Lower leg skin (tissue), 3 donors: ENCODE measurements at regions not wholly inside any gene's neighbourhood (a gene's known extent, or its start where the extent isn't known, plus 50 kb on each side); places are given as distances from the start of the nearest gene placed in this dataset.
"Not testable (repeated sequence)": the region's sequence is repeated elsewhere in the genome, so short reads cannot be mapped to it uniquely, and the experiment has no call there.

Experiments
- CTCF ChIP-seq, 3 donors: fragments of 450-650 bp; IDR thresholded peaks; one replicate each; pipeline ENCODE4 v1.5.1; 2016; ENCODE audit warnings: antibody characterized with exemption in 3 of 3, mild to moderate bottlenecking in 3 of 3, moderate library complexity in 2 of 3
- POLR2A ChIP-seq, 2 donors: fragments of 450-650 bp; IDR thresholded peaks; one replicate each; pipeline ENCODE4 v1.6.1; 2016 to 2017; ENCODE audit warnings: antibody characterized with exemption in 2 of 2, mild to moderate bottlenecking in 1 of 2, moderate library complexity in 1 of 2

- not testable (repeated sequence) for TF ChIP-seq POLR2A, CTCF (IDR thresholded peaks at IDR 0.05)
Measured at GRCh38 chr5:92654601-92655000, 926.4 kb downstream of the NR2F1-AS1 start.
